Stimulated activated naive B cell treated with anti-CD40 and anti-IgM and Interleukin-4, amounts not matched to agents 10 μg/mL and 1 μg/mL and 100 μg/mL, for 72 hours (primary cell): ENCODE measurements at regions not wholly inside any gene's neighbourhood (a gene's known extent, or its start where the extent isn't known, plus 50 kb on each side); places are given as distances from the start of the nearest gene placed in this dataset.

ENCODE experiments used
- ATAC-seq, 2 donors: fragments of 150-1000 bp; cut with Tn5 transposase; replicated peaks; 2 replicates each; pipeline ENCODE4 v1.10.0; 2021; ENCODE audit warnings: moderate library complexity in 1 of 2
- DNase-seq: peaks from one replicate; pipeline ENCODE4 v3.0.0; 2021
- H3K27ac Mint-ChIP-seq: one replicate; pipeline ENCODE4 v1.8.0; 2022; ENCODE audit warnings: mild to moderate bottlenecking, mixed read lengths
- H3K27me3 Mint-ChIP-seq, 2 donors: one replicate each; pipeline ENCODE4 v1.8.0; 2022; ENCODE audit warnings: mixed read lengths in 2 of 2
- H3K36me3 Mint-ChIP-seq, 2 donors: one replicate each; pipeline ENCODE4 v1.8.0; 2022; ENCODE audit warnings: mixed read lengths in 2 of 2, mild to moderate bottlenecking in 1 of 2
- H3K4me1 Mint-ChIP-seq, 2 donors: one replicate each; pipeline ENCODE4 v1.8.0; 2022; ENCODE audit warnings: mixed read lengths in 2 of 2, mild to moderate bottlenecking in 1 of 2
- H3K4me3 Mint-ChIP-seq, 2 donors: one replicate each; pipeline ENCODE4 v1.8.0; 2022; ENCODE audit warnings: mild to moderate bottlenecking in 2 of 2, mixed read lengths in 2 of 2, moderate library complexity in 1 of 2
- H3K9me3 Mint-ChIP-seq, 2 donors: one replicate each; pipeline ENCODE4 v1.8.0; 2022; ENCODE audit warnings: mixed read lengths in 2 of 2, mild to moderate bottlenecking in 1 of 2

DNA sequence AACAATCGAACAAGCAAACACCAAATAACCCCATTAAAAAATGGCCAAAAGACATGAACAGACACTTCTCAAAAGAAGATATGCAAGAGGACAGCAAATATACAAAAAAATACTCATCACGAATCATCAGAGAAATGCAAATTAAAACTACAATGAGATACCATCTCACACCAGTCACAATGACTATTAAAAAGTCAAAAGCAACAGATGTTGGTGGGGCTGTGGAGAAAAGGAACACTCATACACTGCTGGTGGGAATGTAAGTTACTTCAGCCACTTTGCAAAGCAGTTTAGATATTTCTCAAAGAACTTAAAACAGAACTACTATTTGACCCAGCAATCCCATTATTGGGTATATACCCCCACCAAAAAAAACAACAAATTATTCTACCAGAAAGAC lies 51.3 kb upstream of the FLI1 start:
- Mint-ChIP-seq H3K4me1 (peaks cover 10 to 28% of the 10 kb centered on the region in 2 donors), H3K4me3 (no peak overlapping the region), H3K27ac (no peak overlapping the region), H3K9me3 (peaks cover 0 to 2% of the 10 kb centered on the region in 2 donors), H3K36me3 (no peaks in the 10 kb centered on the region), H3K27me3 (no peaks in the 10 kb centered on the region)
- DNase-seq (no peak), ATAC-seq (no peak)

DNA sequence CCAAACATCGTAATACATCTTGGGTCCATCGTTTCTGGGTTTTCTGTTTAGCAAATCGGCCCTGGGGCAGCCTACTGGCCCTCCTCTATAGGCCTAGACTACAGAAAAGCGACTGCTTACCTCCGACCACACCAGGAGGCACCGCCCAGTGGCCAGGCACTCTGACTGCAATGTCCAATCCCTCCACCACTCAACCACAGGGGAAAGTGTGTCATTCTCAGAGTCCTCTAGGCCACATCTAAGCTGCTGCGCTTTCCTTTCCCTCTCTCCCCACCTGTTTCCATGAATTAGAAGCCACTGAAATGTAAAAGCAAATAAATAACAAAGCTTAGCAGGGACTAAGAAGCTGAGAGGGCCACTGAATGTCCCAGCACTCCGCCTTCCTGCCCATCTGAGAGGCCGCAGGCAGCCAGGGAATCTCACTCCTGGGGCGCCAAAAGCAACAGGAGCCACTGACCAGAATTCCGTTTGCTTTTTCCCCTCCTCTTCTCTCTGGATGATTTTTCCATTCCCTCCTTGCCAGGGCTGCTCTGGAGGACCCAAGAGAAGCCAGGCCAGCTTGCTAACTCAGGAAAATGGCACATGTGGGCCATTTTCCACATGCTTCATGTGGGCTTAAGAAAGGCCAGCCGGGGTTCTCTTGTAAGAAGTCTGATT lies 50.1 kb upstream of the FLI1 start:
- Mint-ChIP-seq H3K4me3 (no peak overlapping the region), H3K27me3 (no peaks in the 10 kb centered on the region), H3K27ac (no peak overlapping the region), H3K4me1 (peaks cover 10 to 28% of the 10 kb centered on the region in 2 donors), H3K36me3 (no peaks in the 10 kb centered on the region), H3K9me3 (peaks cover 0 to 2% of the 10 kb centered on the region in 2 donors)
- DNase-seq (no peak), ATAC-seq (peak in 1 of 2 donors; percentile 42)
